ENCODE measurements at regions not wholly inside any gene's neighbourhood (a gene's known extent, or its start where the extent isn't known, plus 50 kb on each side); places are given as distances from the start of the nearest gene placed in this dataset.

DNA sequence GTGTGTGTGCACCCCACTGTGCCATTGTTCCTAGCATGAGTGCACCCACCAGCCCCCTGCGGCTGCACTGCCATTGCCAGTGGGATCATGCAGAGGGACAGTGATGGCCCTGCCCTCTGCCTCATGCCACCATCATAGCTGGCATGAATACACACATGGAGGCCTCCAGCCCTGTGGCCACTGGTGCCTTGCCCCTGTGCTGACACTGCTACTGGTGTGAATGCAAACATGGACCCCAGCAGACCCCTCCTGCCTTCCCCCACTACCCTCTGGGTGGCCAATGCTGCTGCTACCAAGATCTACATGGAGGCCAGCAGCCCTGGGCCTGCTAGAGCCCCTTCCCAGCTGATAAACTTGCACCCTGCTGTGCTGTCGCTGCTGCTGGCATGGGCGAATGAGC, 995.5 kb upstream of the GOT2 start:
- TF ChIP-seq POLR2AphosphoS5 (IDR thresholded peaks at IDR 0.05) (no peak), POLR2A (IDR thresholded peaks at IDR 0.05) (no peak)
- TF ChIP-seq, protein P1, sequence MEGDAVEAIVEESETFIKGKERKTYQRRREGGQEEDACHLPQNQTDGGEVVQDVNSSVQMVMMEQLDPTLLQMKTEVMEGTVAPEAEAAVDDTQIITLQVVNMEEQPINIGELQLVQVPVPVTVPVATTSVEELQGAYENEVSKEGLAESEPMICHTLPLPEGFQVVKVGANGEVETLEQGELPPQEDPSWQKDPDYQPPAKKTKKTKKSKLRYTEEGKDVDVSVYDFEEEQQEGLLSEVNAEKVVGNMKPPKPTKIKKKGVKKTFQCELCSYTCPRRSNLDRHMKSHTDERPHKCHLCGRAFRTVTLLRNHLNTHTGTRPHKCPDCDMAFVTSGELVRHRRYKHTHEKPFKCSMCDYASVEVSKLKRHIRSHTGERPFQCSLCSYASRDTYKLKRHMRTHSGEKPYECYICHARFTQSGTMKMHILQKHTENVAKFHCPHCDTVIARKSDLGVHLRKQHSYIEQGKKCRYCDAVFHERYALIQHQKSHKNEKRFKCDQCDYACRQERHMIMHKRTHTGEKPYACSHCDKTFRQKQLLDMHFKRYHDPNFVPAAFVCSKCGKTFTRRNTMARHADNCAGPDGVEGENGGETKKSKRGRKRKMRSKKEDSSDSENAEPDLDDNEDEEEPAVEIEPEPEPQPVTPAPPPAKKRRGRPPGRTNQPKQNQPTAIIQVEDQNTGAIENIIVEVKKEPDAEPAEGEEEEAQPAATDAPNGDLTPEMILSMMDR (IDR thresholded peaks at IDR 0.05) = no peak

All from prostate gland (tissue), 2 donors.